ENCODE measurements at regions not wholly inside any gene's neighbourhood (a gene's known extent, or its start where the extent isn't known, plus 50 kb on each side); places are given as distances from the start of the nearest gene placed in this dataset.
"Not testable (repeated sequence)": the region's sequence is repeated elsewhere in the genome, so short reads cannot be mapped to it uniquely, and the experiment has no call there.

DNA sequence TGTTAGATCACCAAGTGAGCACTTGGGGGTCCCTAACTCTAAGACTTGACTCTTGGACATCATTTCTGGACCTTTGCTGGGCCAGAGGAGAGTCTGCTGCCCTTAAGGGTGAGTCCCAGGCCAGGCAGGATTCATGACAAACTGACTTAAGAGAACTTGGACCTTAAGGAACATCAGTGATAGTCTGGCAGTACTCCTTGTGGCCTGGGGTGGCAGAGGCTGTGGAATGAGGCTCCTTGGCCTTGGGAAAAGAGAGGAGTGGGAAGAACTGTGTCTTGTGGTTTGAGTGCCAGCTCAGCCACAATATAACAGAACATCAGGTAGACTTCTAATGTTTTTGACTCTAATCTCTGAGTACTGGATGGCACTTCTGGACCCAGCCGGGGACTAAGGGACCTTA lies 478.7 kb downstream of the MEI4 start:
- WGBS = 92% methylated on average over 1 of the region's 1 CpG
- no peak for DNase-seq (ENCODE audit: extremely low spot score)
- H3K27ac ChIP-seq (ENCODE audit: low read depth) = no peak overlapping the region
- no peaks in the 10 kb centered on the region for H3K36me3 ChIP-seq (ENCODE audit: insufficient read depth)
- H3K4me1 ChIP-seq (ENCODE audit: insufficient read depth) = no peaks in the 10 kb centered on the region
- H3K4me3 ChIP-seq (ENCODE audit: low read depth, low read length) = no peak overlapping the region

DNA sequence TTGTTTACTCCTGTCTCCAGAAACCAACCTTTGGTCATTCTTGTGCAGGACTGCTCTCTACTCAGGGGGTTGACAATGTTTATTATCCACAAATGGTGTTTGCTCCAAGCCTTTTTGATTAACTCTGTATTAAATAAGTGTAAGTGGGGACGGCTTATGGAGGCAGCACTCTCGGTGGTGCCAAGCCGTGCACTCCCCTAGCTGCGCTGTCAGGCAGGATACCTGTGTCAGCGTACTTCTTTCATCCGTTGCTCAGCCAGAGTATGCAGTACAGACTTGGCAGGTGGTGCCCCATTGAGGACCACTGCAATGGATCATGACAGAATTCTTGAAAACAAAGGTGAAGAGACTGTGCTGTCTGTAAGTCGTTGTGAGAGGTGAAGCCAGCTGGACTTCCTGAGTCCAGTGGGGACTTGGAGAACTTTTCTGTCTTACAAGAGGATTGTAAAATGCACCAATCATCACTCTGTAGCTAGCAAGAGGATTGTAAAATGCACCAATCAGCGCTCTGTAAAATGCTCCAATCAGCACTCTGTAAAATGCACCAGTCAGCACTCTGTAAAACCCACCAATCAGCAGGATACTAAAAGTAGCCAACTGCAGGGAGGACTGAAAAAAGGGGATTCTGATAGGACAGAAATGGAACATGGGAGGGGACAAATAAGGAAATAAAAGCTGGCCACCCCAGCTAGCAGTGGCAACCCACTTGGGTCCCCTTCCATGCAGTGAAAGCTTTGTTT lies 480.0 kb downstream of the MEI4 start:
- Histone ChIP-seq H3K4me1 (ENCODE audit: insufficient read depth) (no peaks in the 10 kb centered on the region), H3K27ac (ENCODE audit: low read depth) (no peak overlapping the region), H3K36me3 (ENCODE audit: insufficient read depth) (no peaks in the 10 kb centered on the region), H3K4me3 (ENCODE audit: low read depth, low read length) (no peak overlapping the region)
- DNase-seq (ENCODE audit: extremely low spot score) = no peak
- WGBS = 72% methylated on average over 8 of the region's 8 CpGs

DNA sequence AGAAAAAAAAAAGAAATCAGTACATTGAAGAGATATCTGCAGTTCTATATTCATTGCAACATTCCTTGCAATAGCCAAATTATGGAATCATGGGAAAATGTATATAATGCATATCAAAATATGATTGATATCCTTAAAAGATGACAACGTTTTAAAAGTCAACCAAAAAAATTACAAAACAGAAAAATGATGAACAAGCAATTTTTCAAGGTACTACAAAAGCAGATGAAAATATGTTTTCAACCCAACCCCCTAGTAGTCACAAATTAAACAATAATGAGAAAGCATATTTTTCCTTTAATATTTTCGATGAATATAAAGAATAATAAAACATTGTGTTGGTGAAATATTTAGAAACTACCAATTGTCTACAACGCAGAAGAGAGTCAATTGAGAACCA lies 497.6 kb downstream of the MEI4 start:
- H3K4me3 ChIP-seq (ENCODE audit: low read depth, low read length) = no peak overlapping the region
- no peak overlapping the region for H3K27ac ChIP-seq (ENCODE audit: low read depth)
- H3K4me1 ChIP-seq (ENCODE audit: insufficient read depth) = no peaks in the 10 kb centered on the region
- 72% methylated on average over 3 of the region's 3 CpGs for WGBS
- no peaks in the 10 kb centered on the region for H3K36me3 ChIP-seq (ENCODE audit: insufficient read depth)
- DNase-seq (ENCODE audit: extremely low spot score) = no peak

DNA sequence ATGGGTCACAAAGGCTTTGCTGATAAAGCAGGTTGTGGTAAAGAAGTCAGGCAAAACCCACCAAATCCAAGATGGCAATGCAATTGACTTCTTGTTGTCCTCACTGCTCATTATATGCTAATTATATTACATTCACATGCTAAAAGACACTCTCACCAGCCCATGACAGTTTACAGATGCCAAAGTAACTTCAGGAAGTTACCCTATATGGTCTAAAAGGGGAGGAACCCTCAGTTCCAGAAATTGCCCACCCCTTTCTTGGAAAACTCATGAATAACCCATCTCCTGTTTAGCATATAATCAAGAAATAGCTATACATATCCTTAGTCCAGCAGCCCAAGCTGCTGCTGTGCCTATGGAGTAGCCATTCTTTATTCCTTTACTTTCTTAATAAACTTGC lies 501.1 kb downstream of the MEI4 start:
- Histone ChIP-seq H3K27ac (ENCODE audit: low read depth) (no peak overlapping the region), H3K36me3 (ENCODE audit: insufficient read depth) (no peaks in the 10 kb centered on the region), H3K4me3 (ENCODE audit: low read depth, low read length) (no peak overlapping the region), H3K4me1 (ENCODE audit: insufficient read depth) (no peaks in the 10 kb centered on the region)
- no peak for DNase-seq (ENCODE audit: extremely low spot score)

DNA sequence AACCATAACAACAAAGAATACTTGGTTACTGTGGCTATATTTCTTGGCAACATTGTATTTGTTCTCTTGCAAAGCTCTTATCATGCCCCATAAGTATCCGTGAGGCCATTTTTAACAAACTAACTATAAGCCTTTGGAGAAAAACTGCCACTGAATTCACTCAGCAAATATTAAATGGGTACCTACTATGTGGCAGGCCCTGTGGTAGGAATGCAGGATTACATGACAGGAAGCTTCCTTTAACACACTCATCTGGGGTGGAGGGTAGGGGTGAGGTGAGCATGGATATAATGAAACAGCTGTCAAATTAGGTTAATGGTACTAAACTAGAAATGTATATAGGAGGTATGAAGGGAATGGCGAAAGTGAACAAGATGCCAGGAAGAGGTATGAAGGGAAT lies 504.8 kb downstream of the MEI4 start:
- no peaks in the 10 kb centered on the region for H3K36me3 ChIP-seq (ENCODE audit: insufficient read depth)
- no peak for DNase-seq (ENCODE audit: extremely low spot score)
- 80% methylated on average over 2 of the region's 2 CpGs for WGBS
- H3K4me1 ChIP-seq (ENCODE audit: insufficient read depth) = no peaks in the 10 kb centered on the region
- H3K27ac ChIP-seq (ENCODE audit: low read depth) = no peak overlapping the region
- H3K4me3 ChIP-seq (ENCODE audit: low read depth, low read length) = no peak overlapping the region

DNA sequence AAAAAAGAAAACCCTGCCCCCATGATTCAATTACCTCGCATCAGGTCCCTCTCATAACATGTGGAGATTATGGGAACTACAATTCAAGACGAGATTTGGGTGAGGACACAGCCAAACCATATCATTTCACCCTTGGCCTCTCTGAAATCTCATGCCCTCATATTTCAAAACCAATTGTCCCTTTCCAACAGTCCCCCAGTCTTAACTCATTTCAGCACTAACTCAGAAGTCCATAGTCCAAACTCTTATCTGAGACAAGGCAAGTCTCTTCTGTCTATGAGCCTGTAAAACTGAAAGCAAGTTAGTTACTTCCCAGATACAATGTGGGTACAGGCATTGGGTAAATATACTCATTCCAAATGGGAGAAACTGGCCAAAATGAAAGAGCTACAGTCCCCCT lies 536.1 kb downstream of the MEI4 start:
- H3K36me3 ChIP-seq (ENCODE audit: insufficient read depth) = no peaks in the 10 kb centered on the region
- DNase-seq (ENCODE audit: extremely low spot score) = no peak
- no peaks in the 10 kb centered on the region for H3K4me1 ChIP-seq (ENCODE audit: insufficient read depth)
- no peak overlapping the region for H3K4me3 ChIP-seq (ENCODE audit: low read depth, low read length)
- WGBS = 63% methylated on average over 2 of the region's 2 CpGs
- no peak overlapping the region for H3K27ac ChIP-seq (ENCODE audit: low read depth)

DNA sequence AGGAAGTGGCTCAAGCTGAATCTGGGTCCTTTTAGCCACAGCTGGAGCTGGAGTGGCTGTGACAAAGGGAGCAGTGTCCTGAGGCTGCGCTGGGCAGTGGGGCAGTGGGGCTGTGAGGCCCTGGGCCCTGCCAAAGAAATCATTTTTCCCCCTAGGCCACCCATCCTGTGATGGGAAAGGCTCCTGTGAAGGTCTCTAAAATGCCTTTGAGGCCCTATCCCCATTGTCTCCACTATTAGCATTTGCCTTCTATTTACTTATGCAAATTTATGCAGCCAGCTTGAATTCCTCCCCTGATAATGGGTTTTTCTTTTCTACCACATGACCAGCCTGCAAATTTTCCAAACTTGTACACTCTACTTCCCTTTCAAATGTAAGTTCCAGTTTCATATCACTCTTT lies 539.2 kb downstream of the MEI4 start:
- no peak overlapping the region for H3K27ac ChIP-seq (ENCODE audit: low read depth)
- H3K4me1 ChIP-seq (ENCODE audit: insufficient read depth) = no peaks in the 10 kb centered on the region
- no peaks in the 10 kb centered on the region for H3K36me3 ChIP-seq (ENCODE audit: insufficient read depth)
- DNase-seq (ENCODE audit: extremely low spot score) = no peak
- H3K4me3 ChIP-seq (ENCODE audit: low read depth, low read length) = no peak overlapping the region
- 38% methylated on average over 1 of the region's 1 CpG for WGBS

DNA sequence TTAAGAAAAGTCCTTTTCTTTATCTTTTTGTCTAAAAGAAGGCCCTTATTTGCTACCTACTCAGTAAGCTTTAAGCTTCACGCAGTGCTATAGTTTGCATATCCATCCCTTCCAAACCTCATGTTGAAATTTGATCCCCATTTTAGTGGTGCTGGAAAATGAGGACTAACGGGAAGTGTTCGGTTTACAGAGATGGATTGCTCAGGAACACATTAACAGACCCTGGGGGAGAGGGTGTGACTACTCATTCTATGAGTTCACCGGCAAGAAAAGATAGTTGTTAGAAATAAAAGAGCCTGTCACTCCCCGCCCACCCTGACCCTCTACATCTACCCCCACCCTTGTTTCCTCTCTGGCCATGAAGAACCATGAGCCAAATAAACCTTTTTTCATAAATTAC lies 546.2 kb downstream of the MEI4 start:
- no peak overlapping the region for H3K27ac ChIP-seq (ENCODE audit: low read depth)
- H3K36me3 ChIP-seq (ENCODE audit: insufficient read depth) = no peaks in the 10 kb centered on the region
- H3K4me3 ChIP-seq (ENCODE audit: low read depth, low read length) = no peak overlapping the region
- no peak for DNase-seq (ENCODE audit: extremely low spot score)
- 59% methylated on average over 5 of the region's 5 CpGs for WGBS
- H3K4me1 ChIP-seq (ENCODE audit: insufficient read depth) = no peaks in the 10 kb centered on the region

DNA sequence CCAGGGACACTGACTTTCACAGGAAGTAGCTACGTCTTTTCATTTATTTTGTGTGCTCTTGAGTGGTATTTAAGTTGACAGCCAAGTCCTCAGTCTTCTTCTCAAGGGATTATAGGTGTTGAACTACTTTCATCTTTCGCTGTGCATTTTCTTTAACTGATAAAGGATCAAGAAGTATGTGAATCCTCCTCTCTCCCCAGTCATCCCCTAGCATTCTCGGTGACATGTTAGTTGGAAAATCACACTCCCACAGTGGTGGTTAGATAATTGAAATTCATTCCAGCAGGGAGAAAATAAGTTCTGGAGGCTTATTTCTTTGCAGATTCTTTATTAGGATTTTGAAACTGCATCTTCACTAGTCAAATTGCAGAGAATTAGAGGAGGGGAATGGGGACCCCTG lies 569.4 kb downstream of the MEI4 start:
- Histone ChIP-seq H3K27ac (ENCODE audit: low read depth) (no peak overlapping the region), H3K36me3 (ENCODE audit: insufficient read depth) (no peaks in the 10 kb centered on the region)
- 47% methylated on average over 3 of the region's 3 CpGs for WGBS

DNA sequence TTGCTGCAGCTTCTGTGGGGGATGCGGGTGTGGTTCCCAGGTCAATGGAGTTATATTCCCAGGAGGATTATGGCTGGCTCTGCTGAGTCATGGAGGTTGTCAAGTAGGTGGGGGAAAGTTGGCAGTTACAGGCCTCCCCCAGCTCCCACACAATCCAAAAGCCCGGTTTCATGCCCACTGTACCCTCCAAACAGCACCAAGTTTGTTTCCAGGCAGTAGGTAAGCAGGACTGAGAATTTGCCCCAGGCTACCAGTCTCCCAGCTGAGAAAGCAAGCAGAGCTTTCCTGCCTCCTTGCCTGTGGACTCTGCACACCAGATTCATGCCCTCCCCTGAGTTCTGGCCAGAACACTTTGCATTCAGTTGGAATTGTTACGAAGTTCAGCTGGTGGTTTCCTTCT lies 578.2 kb downstream of the MEI4 start:
- Histone ChIP-seq H3K4me3 (ENCODE audit: low read depth, low read length) (no peak overlapping the region), H3K4me1 (ENCODE audit: insufficient read depth) (no peaks in the 10 kb centered on the region), H3K36me3 (ENCODE audit: insufficient read depth) (no peaks in the 10 kb centered on the region), H3K27ac (ENCODE audit: low read depth) (no peak overlapping the region)
- no peak for DNase-seq (ENCODE audit: extremely low spot score)
- WGBS = 87% methylated on average over 3 of the region's 3 CpGs

More for the DNA sequence above, 569.4 kb downstream of the MEI4 start:
- no peak for DNase-seq (ENCODE audit: extremely low spot score)
- no peak overlapping the region for H3K4me3 ChIP-seq (ENCODE audit: low read depth, low read length)
- no peaks in the 10 kb centered on the region for H3K4me1 ChIP-seq (ENCODE audit: insufficient read depth)

DNA sequence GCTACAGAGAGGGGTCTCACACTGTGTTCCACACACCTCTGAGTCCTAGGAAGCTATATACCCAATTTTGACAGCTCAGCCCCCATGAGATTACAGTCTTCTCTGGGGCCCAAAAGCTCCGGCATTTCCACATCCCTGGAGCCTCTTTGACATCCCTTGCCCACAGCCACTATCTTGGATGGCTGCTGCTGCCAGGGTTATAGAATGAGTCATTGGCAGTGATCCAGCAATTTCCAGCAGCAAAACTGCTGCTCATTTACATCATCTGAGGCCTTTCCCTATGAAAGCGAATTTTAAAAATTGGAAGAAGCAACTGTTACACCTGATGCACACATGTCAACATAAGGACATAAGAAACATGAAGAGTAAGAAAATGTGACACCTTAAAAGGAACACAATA lies 590.7 kb downstream of the MEI4 start:
- 83% methylated on average over 2 of the region's 2 CpGs for WGBS
- Histone ChIP-seq H3K36me3 (ENCODE audit: insufficient read depth) (no peaks in the 10 kb centered on the region), H3K4me1 (ENCODE audit: insufficient read depth) (no peaks in the 10 kb centered on the region), H3K4me3 (ENCODE audit: low read depth, low read length) (no peak overlapping the region), H3K27ac (ENCODE audit: low read depth) (no peak overlapping the region)
- no peak for DNase-seq (ENCODE audit: extremely low spot score)

DNA sequence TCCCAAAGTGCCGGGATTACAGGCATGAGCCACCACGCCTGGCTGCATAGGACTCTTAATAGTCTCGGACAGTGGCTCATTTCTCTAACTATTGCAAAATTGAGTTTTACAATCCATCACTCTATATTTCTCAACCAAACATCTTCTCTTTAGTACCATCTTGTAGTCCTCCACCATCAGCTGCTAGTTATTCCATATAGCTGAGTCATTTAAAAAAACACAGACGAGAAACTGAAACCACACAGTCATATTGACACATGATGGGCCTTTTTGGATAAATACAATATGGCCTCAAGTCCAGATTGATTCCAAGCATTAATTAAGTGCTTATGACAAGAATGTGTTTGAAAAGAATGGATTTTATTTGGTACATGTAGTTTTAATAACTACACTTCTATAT lies 599.1 kb downstream of the MEI4 start:
- no peak for DNase-seq (ENCODE audit: extremely low spot score)
- no peaks in the 10 kb centered on the region for H3K36me3 ChIP-seq (ENCODE audit: insufficient read depth)
- 92% methylated on average over 4 of the region's 4 CpGs for WGBS
- H3K27ac ChIP-seq (ENCODE audit: low read depth) = no peak overlapping the region
- H3K4me1 ChIP-seq (ENCODE audit: insufficient read depth) = no peaks in the 10 kb centered on the region
- H3K4me3 ChIP-seq (ENCODE audit: low read depth, low read length) = no peak overlapping the region

DNA sequence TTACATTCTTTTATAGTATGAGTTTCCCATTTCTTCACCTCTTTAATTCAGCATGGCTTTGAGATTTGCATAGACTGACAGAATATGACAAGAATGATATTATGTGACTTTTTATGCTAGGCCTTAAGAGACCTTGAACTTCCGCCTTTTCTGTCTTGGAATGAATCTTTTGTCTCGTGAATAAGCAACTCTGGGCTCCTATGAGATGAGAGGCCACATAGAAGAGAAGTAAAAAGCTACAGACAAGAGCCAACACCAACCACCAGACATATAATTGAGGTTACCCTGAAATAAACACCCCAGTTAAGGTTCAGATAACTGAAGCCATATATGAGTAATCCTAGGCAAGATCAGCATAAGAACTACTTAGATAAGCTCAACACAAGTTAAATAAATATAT lies 600.8 kb downstream of the MEI4 start:
- no peak overlapping the region for H3K4me3 ChIP-seq (ENCODE audit: low read depth, low read length)
- 67% methylated on average over 2 of the region's 2 CpGs for WGBS
- no peak for DNase-seq (ENCODE audit: extremely low spot score)
- no peaks in the 10 kb centered on the region for H3K36me3 ChIP-seq (ENCODE audit: insufficient read depth)
- H3K4me1 ChIP-seq (ENCODE audit: insufficient read depth) = no peaks in the 10 kb centered on the region
- H3K27ac ChIP-seq (ENCODE audit: low read depth) = no peak overlapping the region

DNA sequence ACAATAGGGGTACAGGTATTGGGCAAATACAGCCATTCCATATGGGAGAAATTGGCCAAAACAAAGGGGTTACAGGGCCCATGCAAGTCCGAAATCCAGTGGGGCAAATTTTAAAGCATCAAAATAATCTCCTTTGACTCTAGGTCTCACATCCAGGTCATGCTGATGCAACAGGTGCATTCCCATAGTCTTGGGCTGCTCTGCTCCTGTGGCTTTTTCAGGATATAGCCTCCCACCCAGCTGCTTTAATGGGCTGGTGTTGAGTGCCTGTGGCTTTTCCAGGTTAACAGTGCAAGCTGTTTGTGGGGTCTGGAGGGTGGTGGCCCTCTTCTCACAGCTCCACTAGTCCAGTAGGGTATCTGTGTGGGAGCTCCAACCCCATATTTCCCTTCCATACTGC lies 607.1 kb downstream of the MEI4 start:
- 90% methylated on average over 1 of the region's 1 CpG for WGBS

DNA sequence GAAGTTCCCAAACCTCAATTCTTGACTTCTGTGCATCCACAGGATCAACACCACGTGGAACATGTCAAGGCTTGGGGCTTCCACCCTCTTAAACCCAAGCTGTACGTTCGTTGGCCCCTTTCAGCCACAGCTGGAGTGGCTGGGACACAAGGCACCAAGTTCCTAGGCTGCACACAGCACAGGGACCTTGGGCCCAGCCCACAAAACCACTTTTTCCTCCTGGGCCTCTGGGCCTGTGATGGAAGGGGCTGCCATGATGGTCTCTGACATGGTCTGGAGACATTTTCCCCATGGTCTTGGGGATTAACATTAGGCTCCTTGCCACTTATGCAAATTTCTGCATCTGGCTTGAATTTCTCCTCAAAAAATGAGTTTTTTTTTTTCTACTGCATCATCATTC lies 606.9 kb upstream of the IRAK1BP1 start:
- not testable (repeated sequence) for H3K36me3 ChIP-seq (ENCODE audit: insufficient read depth); DNase-seq (ENCODE audit: extremely low spot score); H3K4me1 ChIP-seq (ENCODE audit: insufficient read depth); H3K4me3 ChIP-seq (ENCODE audit: low read depth, low read length); H3K27ac ChIP-seq (ENCODE audit: low read depth)
- 57% methylated on average over 3 of the region's 3 CpGs for WGBS

More for the DNA sequence above, 607.1 kb downstream of the MEI4 start:
- Histone ChIP-seq H3K27ac (ENCODE audit: low read depth) (no peak overlapping the region), H3K36me3 (ENCODE audit: insufficient read depth) (no peaks in the 10 kb centered on the region), H3K4me3 (ENCODE audit: low read depth, low read length) (no peak overlapping the region), H3K4me1 (ENCODE audit: insufficient read depth) (no peaks in the 10 kb centered on the region)
- no peak for DNase-seq (ENCODE audit: extremely low spot score)
